ENCODE measurements at regions not wholly inside any gene's neighbourhood (a gene's known extent, or its start where the extent isn't known, plus 50 kb on each side); places are given as distances from the start of the nearest gene placed in this dataset.
"Not testable (repeated sequence)": the region's sequence is repeated elsewhere in the genome, so short reads cannot be mapped to it uniquely, and the experiment has no call there.

DNA sequence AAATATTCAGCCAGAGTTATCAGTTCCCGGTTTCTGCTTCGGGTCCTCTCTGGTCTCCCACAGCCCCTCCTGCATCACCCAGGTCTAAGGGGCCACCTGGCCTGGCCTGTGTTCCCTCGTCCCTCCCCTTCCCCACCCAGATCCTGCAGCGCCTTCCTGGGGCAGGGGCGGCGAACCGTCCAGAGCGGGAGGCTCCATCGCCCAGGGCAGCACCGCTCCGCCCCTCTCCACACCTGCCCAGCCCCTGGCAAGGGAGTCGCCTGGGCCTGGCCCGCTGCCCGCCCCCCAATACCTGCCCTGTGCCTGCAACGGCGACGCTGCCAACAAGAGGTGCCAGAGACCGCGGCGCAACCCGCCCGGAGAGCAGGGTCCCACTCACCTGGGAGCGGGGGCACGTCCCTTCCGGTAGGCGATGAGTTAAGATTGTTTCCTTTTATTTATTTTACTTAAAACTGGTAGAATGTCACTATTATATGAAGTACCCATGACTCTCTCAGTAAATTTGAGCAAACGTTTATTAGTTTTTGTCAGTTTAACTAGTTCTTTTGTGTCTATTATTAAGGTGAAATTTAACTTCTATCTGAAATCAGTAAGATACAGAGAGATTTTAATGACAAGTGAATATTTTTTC is 1641.1 kb downstream of the SPATA31A7 start:
- TF ChIP-seq CTCF (IDR thresholded peaks at IDR 0.05); USF2 (IDR thresholded peaks at IDR 0.05); POLR2A (IDR thresholded peaks at IDR 0.05; ENCODE audit: low read length); CBX2 (IDR thresholded peaks at IDR 0.05; ENCODE audit: borderline replicate concordance, low read depth); EP300 (IDR thresholded peaks at IDR 0.05); EHMT2 (IDR thresholded peaks at IDR 0.05; ENCODE audit: low read depth); ELK1 (IDR thresholded peaks at IDR 0.05; ENCODE audit: low read depth, low read length): not testable (repeated sequence)
- TF ChIP-seq, protein P1, sequence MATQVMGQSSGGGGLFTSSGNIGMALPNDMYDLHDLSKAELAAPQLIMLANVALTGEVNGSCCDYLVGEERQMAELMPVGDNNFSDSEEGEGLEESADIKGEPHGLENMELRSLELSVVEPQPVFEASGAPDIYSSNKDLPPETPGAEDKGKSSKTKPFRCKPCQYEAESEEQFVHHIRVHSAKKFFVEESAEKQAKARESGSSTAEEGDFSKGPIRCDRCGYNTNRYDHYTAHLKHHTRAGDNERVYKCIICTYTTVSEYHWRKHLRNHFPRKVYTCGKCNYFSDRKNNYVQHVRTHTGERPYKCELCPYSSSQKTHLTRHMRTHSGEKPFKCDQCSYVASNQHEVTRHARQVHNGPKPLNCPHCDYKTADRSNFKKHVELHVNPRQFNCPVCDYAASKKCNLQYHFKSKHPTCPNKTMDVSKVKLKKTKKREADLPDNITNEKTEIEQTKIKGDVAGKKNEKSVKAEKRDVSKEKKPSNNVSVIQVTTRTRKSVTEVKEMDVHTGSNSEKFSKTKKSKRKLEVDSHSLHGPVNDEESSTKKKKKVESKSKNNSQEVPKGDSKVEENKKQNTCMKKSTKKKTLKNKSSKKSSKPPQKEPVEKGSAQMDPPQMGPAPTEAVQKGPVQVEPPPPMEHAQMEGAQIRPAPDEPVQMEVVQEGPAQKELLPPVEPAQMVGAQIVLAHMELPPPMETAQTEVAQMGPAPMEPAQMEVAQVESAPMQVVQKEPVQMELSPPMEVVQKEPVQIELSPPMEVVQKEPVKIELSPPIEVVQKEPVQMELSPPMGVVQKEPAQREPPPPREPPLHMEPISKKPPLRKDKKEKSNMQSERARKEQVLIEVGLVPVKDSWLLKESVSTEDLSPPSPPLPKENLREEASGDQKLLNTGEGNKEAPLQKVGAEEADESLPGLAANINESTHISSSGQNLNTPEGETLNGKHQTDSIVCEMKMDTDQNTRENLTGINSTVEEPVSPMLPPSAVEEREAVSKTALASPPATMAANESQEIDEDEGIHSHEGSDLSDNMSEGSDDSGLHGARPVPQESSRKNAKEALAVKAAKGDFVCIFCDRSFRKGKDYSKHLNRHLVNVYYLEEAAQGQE (IDR thresholded peaks at IDR 0.05), result not testable (repeated sequence)
- TF ChIP-seq, protein P2, sequence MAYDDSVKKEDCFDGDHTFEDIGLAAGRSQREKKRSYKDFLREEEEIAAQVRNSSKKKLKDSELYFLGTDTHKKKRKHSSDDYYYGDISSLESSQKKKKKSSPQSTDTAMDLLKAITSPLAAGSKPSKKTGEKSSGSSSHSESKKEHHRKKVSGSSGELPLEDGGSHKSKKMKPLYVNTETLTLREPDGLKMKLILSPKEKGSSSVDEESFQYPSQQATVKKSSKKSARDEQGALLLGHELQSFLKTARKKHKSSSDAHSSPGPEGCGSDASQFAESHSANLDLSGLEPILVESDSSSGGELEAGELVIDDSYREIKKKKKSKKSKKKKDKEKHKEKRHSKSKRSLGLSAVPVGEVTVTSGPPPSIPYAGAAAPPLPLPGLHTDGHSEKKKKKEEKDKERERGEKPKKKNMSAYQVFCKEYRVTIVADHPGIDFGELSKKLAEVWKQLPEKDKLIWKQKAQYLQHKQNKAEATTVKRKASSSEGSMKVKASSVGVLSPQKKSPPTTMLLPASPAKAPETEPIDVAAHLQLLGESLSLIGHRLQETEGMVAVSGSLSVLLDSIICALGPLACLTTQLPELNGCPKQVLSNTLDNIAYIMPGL (CRISPR knock-in tag; IDR thresholded peaks at IDR 0.05; ENCODE audit: borderline replicate concordance), result not testable (repeated sequence)
